GM19438 (cell line): ENCODE measurements at regions not wholly inside any gene's neighbourhood (a gene's known extent, or its start where the extent isn't known, plus 50 kb on each side); places are given as distances from the start of the nearest gene placed in this dataset.
"Not testable (repeated sequence)": the region's sequence is repeated elsewhere in the genome, so short reads cannot be mapped to it uniquely, and the experiment has no call there.

Experiments
- ATAC-seq: cut with Tn5 transposase; IDR thresholded peaks from one replicate; pipeline ENCODE4 v1.9.1; 2021; ENCODE audit warnings: low read depth; ENCODE audit not compliant: unreplicated experiment

DNA sequence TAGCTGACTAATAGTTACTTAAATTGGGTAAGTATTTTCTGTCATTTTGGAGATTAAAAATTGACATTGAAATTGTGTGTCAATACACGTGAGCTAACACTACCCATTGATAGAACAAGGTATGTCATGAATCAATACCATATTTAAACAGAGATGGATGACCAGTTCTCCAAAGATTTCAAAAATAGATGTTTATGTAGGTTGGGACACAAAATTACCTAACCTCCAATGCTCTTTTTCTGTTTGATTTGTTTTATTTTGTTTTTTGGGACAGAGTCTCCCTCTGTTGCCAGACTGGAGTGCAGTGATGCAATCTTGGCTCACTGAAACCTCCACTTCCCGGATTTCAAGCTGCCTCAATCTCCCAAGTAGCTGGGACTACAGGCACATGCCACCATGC, 1491.7 kb downstream of the GRIK2 start:
- no peak for ATAC-seq

- no peak for ATAC-seq
Measured at GRCh38 chr6:102853249-102853955, 1459.9 kb downstream of the GRIK2 start.

DNA sequence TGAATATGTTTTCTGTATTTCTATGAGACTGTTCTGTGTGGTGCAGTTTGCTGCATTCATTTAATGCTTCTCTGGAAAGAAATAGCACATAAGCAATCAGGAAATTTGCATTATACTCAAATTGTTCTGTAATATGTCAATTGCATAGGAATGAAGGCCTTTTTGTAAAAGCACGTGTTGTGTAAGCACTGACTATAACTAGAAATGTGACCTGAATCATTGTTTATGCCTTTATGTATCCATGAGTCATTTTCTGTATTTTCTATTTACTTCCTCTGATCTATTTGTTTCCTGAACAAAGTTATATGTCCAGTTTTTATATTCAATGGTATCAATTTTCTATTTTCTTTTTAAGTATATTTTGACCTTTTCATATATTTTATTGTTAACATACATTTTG, 1455.3 kb downstream of the GRIK2 start:
- no peak for ATAC-seq

- no peak for ATAC-seq
Measured at GRCh38 chr6:102848210-102848609, 1454.7 kb downstream of the GRIK2 start.

- no peak for ATAC-seq
Measured at GRCh38 chr6:102841060-102841459, 1447.6 kb downstream of the GRIK2 start.

GRCh38 chr6:102832021-102832420, 1438.5 kb downstream of the GRIK2 start:
- no peak for ATAC-seq

DNA sequence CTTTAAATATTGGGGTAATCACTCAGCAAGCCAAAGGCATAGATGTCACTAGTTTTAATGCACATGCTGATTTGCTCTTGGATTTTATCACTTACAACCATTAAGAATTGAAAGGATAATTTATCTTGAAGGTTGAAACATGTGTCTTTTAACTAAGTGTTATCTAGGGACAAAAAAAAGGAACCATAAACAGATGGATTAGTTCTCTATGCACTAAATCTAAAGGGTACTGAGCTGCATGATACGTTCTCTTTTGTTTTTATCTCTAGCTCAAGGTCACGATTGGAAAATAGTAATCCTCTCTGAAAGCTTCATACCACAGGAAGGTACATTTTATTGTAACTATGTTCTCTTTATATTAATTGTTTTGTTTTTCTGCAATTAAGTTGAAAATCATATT, 1426.6 kb downstream of the GRIK2 start:
- ATAC-seq, result no peak

- no peak for ATAC-seq
Measured at GRCh38 chr6:102815207-102815606, 1421.7 kb downstream of the GRIK2 start.

GRCh38 chr6:102813489-102814275, 1420.2 kb downstream of the GRIK2 start:
- ATAC-seq, result no peak

DNA sequence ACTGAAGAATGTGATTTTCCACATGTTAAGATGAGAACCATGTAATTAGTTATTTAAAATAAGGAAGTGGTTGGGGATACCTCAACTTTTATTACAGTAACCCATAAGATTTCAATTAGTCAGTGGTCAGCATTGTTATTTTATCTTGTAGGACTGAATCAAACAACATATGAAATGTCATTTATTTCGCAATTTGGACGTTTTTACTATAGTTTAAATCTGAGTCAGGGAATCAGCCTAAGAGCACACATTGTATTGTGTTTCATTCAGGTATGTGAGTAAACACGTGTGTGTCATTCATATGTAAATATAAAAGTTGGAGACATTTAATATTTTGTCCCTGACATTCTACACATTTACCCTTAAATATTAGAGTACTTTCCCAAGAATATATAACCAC, 1418.7 kb downstream of the GRIK2 start:
- no peak for ATAC-seq

GRCh38 chr6:102808944-102809505, 1415.5 kb downstream of the GRIK2 start:
- ATAC-seq, result not testable (repeated sequence)

GRCh38 chr6:102799051-102799450, 1405.5 kb downstream of the GRIK2 start:
- ATAC-seq, result no peak

GRCh38 chr6:102798636-102799035, 1405.1 kb downstream of the GRIK2 start:
- no peak for ATAC-seq

DNA sequence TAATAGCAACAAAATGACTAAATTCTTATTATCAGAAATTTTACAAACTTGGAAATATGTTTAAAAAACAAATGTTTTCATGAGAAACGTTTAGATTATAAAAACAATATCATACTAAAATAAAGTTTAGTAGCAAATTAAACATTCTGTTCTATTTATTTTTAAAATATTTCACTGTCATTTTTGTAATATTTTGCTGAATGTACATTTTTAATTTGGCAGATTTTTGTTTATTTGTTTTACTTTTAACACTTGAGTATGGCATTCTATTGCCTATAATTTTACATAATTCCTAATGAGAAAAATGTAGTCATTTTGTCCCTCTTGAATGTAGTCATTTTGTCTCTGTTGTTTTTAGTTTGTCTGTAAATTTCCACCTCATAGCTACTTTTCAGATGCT, 1400.2 kb downstream of the GRIK2 start:
- no peak for ATAC-seq

GRCh38 chr6:102774326-102774725, 1380.8 kb downstream of the GRIK2 start:
- no peak for ATAC-seq

- no peak for ATAC-seq
Measured at GRCh38 chr6:102773636-102774035, 1380.1 kb downstream of the GRIK2 start.

DNA sequence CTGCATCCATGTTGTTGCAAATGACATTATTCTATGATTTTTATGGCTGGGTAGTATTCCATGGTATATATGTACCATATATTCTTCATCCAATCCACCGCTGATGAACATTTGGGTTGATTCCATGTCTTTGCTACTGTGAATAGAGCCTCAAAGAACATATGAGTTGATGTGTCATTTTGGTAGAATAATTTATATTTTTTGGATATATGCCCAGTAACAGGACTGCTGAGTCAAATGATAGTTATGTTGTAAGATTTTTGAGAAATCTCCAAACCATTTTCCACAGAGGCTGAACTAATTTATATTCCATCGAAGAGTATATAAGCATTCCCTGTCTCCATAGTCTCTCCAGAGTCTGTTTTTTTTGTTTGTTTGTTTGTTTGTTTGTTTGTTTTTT, 1373.5 kb downstream of the GRIK2 start:
- no peak for ATAC-seq

GRCh38 chr6:102764317-102764716, 1370.8 kb downstream of the GRIK2 start:
- no peak for ATAC-seq

DNA sequence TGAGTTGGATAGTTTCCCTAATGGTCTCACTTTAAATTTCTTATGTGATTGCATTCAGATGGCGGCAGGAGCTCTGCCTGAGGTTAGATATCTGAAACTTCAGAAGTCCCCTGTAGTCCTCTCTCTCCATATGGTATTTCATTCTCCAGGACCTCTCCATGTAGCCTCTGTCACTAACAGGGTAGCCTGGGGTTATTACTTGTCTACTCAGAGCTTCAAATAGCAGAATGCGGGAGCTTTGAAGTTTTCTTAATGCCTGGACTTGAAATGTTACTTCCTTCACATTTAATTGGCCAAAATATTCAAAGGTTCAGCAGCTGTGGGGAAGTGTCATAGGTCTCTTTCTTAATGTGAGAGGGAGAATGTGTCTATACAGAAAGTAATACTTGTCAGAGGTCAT, 1370.4 kb downstream of the GRIK2 start:
- ATAC-seq, result no peak

- ATAC-seq, result no peak
Measured at GRCh38 chr6:102761872-102762271, 1368.4 kb downstream of the GRIK2 start.

- no peak for ATAC-seq
Measured at GRCh38 chr6:102759415-102759814, 1365.9 kb downstream of the GRIK2 start.

DNA sequence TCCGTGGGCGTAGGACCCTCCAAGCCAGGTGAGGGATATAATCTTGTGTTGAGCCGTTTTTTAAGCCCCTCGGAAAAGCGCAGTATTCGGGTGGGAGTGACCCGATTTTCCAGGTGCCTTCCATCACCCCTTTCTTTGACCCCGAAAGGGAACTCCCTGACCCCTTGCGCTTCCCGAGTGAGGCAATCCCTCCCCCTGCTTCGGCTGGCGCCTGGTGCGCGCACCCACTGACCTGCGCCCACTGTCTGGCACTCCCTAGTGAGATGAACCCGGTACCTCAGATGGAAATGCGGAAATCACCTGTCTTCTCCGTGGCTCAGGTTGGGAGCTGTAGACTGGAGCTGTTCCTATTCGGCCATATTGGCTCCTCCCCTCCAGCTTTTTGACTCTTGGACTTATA, 1365.0 kb downstream of the GRIK2 start:
- ATAC-seq, result not testable (repeated sequence)
